ENCODE measurements at regions not wholly inside any gene's neighbourhood (a gene's known extent, or its start where the extent isn't known, plus 50 kb on each side); places are given as distances from the start of the nearest gene placed in this dataset.

GRCh38 chr10:117720931-117721835, 178.6 kb downstream of the EMX2 start:
- no peak for DNase-seq

- DNase-seq: no peak
Observed at GRCh38 chr10:117721873-117722272, 179.3 kb downstream of the EMX2 start.

GRCh38 chr10:117723343-117723742, 180.8 kb downstream of the EMX2 start:
- DNase-seq: no peak

- DNase-seq: no peak
Observed at GRCh38 chr10:117725993-117726392, 183.4 kb downstream of the EMX2 start.

GRCh38 chr10:117726596-117727295, 184.2 kb downstream of the EMX2 start:
- no peak for DNase-seq

GRCh38 chr10:117727421-117727820, 184.9 kb downstream of the EMX2 start:
- DNase-seq: no peak

GRCh38 chr10:117728087-117728486, 185.5 kb downstream of the EMX2 start:
- DNase-seq: no peak

GRCh38 chr10:117729156-117729555, 186.6 kb downstream of the EMX2 start:
- DNase-seq: no peak

GRCh38 chr10:117731121-117731791, 188.7 kb downstream of the EMX2 start:
- no peak for DNase-seq

- no peak for DNase-seq
Observed at GRCh38 chr10:117734731-117735405, 192.3 kb downstream of the EMX2 start.

GRCh38 chr10:117736655-117737054, 194.1 kb downstream of the EMX2 start:
- no peak for DNase-seq

GRCh38 chr10:117740088-117740487, 197.5 kb downstream of the EMX2 start:
- no peak for DNase-seq

- no peak for DNase-seq
Observed at GRCh38 chr10:117740691-117741222, 198.2 kb downstream of the EMX2 start.

GRCh38 chr10:117741524-117741923, 199.0 kb downstream of the EMX2 start:
- no peak for DNase-seq

- no peak for DNase-seq
Observed at GRCh38 chr10:117743509-117743908, 201.0 kb downstream of the EMX2 start.

GRCh38 chr10:117745301-117745700, 202.8 kb downstream of the EMX2 start:
- no peak for DNase-seq

- no peak for DNase-seq
Observed at GRCh38 chr10:117746541-117747448, 204.2 kb downstream of the EMX2 start.

- DNase-seq: no peak
Observed at GRCh38 chr10:117747636-117748035, 205.1 kb downstream of the EMX2 start.

GRCh38 chr10:117748058-117748457, 205.5 kb downstream of the EMX2 start:
- DNase-seq: no peak

GRCh38 chr10:117750616-117751015, 208.1 kb downstream of the EMX2 start:
- DNase-seq: no peak

GRCh38 chr10:117751259-117751658, 208.7 kb downstream of the EMX2 start:
- no peak for DNase-seq

- no peak for DNase-seq
Observed at GRCh38 chr10:117752103-117752502, 209.6 kb downstream of the EMX2 start.
